Mesenchymal stem cell (in vitro differentiated cells and primary cell): ENCODE measurements at regions not wholly inside any gene's neighbourhood (a gene's known extent, or its start where the extent isn't known, plus 50 kb on each side); places are given as distances from the start of the nearest gene placed in this dataset.

Experiments
- DNase-seq: peaks from one replicate; pipeline ENCODE4 v3.0.0-alpha.2; 2013
- H2AFZ ChIP-seq: one replicate; pipeline ENCODE4 v1.6.1; 2013; ENCODE audit warnings: low read depth, mild to moderate bottlenecking, control low read depth, inconsistent platforms, low read length, moderate library complexity
- H2AK5ac ChIP-seq: 2 replicates; pipeline ENCODE4 v1.6.1; 2013; ENCODE audit warnings: low read length, moderate library complexity, mild to moderate bottlenecking, inconsistent platforms; ENCODE audit not compliant: severe bottlenecking
- H2BK120ac ChIP-seq: one replicate; pipeline ENCODE4 v1.6.1; 2013; ENCODE audit warnings: low read depth, mild to moderate bottlenecking, inconsistent platforms, low read length, moderate library complexity
- H2BK12ac ChIP-seq, 2 experiments: one replicate each; pipeline ENCODE4 v1.6.1; 2013; ENCODE audit warnings: inconsistent platforms in 2 of 2, low read length in 2 of 2, mild to moderate bottlenecking in 2 of 2, moderate library complexity in 2 of 2, control low read depth in 1 of 2
- H2BK15ac ChIP-seq: one replicate; pipeline ENCODE4 v1.6.1; 2013; ENCODE audit warnings: mild to moderate bottlenecking, low read depth, inconsistent platforms; ENCODE audit not compliant: poor library complexity, severe bottlenecking
- H2BK5ac ChIP-seq: 2 replicates; pipeline ENCODE4 v1.6.1; 2013; ENCODE audit warnings: low read depth, mild to moderate bottlenecking, low read length, control low read depth, inconsistent platforms; ENCODE audit not compliant: poor library complexity, severe bottlenecking
- H3K14ac ChIP-seq, 2 experiments: one replicate each; pipeline ENCODE4 v1.6.1; 2013; ENCODE audit warnings: inconsistent platforms in 2 of 2, low read length in 2 of 2, control low read depth in 1 of 2, mild to moderate bottlenecking in 1 of 2, moderate library complexity in 1 of 2
- H3K18ac ChIP-seq, 2 experiments: one replicate each; pipeline ENCODE4 v1.6.1; 2013; ENCODE audit warnings: inconsistent platforms in 2 of 2, low read length in 2 of 2, control low read depth in 1 of 2, low read depth in 1 of 2, mild to moderate bottlenecking in 1 of 2
- H3K23ac ChIP-seq, 2 experiments: one replicate each; pipeline ENCODE4 v1.6.1; 2013; ENCODE audit warnings: inconsistent platforms in 2 of 2, low read length in 2 of 2, mild to moderate bottlenecking in 2 of 2, moderate library complexity in 2 of 2, control low read depth in 1 of 2
- H3K27ac ChIP-seq: 2 replicates; pipeline ENCODE4 v1.5.1; 2013; ENCODE audit warnings: mild to moderate bottlenecking, moderate library complexity, low read length, control low read depth, inconsistent platforms; ENCODE audit not compliant: poor library complexity, severe bottlenecking
- H3K27me3 ChIP-seq, 2 experiments: 2 replicates each; pipeline versions ENCODE4 v1.6.1 to v1.7.0; 2013; ENCODE audit warnings: low read length in 2 of 2, mild to moderate bottlenecking in 2 of 2, moderate library complexity in 2 of 2, control low read depth in 1 of 2, inconsistent platforms in 1 of 2; ENCODE audit not compliant: control insufficient read depth in 1 of 2, insufficient read depth in 1 of 2
- H3K36me3 ChIP-seq, 2 experiments: 2 replicates each; pipeline versions ENCODE4 v1.6.1 to v1.7.0; 2013; ENCODE audit warnings: low read length in 2 of 2, control low read depth in 1 of 2, inconsistent platforms in 1 of 2, low read depth in 1 of 2, mild to moderate bottlenecking in 1 of 2; ENCODE audit not compliant: insufficient read depth in 2 of 2, control insufficient read depth in 1 of 2
- H3K4ac ChIP-seq, 2 experiments: one replicate each; pipeline ENCODE4 v1.6.1; 2013; ENCODE audit warnings: inconsistent platforms in 2 of 2, low read length in 2 of 2, mild to moderate bottlenecking in 2 of 2, moderate library complexity in 2 of 2, control low read depth in 1 of 2, low read depth in 1 of 2
- H3K4me1 ChIP-seq: 2 replicates; pipeline ENCODE4 v1.6.1; 2013; ENCODE audit warnings: low read depth, low read length, control low read depth; ENCODE audit not compliant: control insufficient read depth, insufficient read depth
- H3K4me2 ChIP-seq: 2 replicates; pipeline ENCODE4 v1.6.1; 2013; ENCODE audit warnings: low read length, mild to moderate bottlenecking, inconsistent platforms; ENCODE audit not compliant: poor library complexity, severe bottlenecking
- H3K4me3 ChIP-seq, 2 experiments: 2 replicates each; pipeline versions ENCODE4 v1.5.1 to v1.7.0; 2013; ENCODE audit warnings: low read length in 2 of 2, mild to moderate bottlenecking in 2 of 2, control low read depth in 1 of 2, low read depth in 1 of 2; ENCODE audit not compliant: insufficient read depth in 1 of 2
- H3K79me1 ChIP-seq: replicated peaks from 2 replicates; pipeline ENCODE4 v1.6.1; 2013; ENCODE audit warnings: mild to moderate bottlenecking, control low read depth, low read length, inconsistent platforms; ENCODE audit not compliant: poor library complexity, severe bottlenecking
- H3K9ac ChIP-seq: 2 replicates; pipeline ENCODE4 v1.7.0; 2013; ENCODE audit warnings: mild to moderate bottlenecking, low read length, moderate library complexity
- H3K9me3 ChIP-seq: 2 replicates; pipeline ENCODE4 v1.7.0; 2013; ENCODE audit warnings: mild to moderate bottlenecking, low read length; ENCODE audit not compliant: control insufficient read depth
- H4K8ac ChIP-seq: one replicate; pipeline ENCODE4 v1.6.1; 2013; ENCODE audit warnings: inconsistent platforms, mild to moderate bottlenecking, low read length, moderate library complexity
- H4K91ac ChIP-seq: one replicate; pipeline ENCODE4 v1.6.1; 2013; ENCODE audit warnings: mild to moderate bottlenecking, low read length, inconsistent platforms
- WGBS: methylation state at CpG from one replicate; pipeline ENCODE4 v1.1.7; 2013; ENCODE audit warnings: mixed read lengths; 5-methylcytosine and 5-hydroxymethylcytosine counted together

DNA sequence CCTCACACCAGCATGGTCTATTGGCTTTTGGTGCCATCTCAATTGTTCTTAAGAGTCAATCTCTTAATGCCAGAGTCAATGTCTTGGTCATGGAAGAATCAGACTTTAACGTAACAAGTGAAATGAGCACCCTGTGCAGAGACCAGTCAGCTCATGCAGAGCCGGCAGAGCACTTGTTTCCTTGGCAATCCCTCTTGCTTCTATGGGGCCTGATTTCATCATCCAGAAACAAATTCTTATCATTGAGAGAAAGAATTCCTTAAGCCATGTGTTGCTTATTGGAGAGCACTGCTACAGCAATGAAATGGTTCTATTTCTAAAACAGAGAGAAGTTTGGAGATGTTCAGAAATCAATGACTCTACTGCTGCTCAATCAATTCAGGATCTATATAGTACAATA, 212.8 kb downstream of the IPMK start:
- H3K9ac ChIP-seq: no peak overlapping the region
- H4K91ac ChIP-seq: no peak overlapping the region
- no peak overlapping the region for H3K4ac ChIP-seq
- H4K8ac ChIP-seq: no peak overlapping the region
- H3K9me3 ChIP-seq: no peaks in the 10 kb centered on the region
- no peak overlapping the region for H3K4me2 ChIP-seq
- no peaks in the 10 kb centered on the region for H3K79me1 ChIP-seq
- no peak overlapping the region for H2BK120ac ChIP-seq
- no peak overlapping the region for H2BK5ac ChIP-seq
- H3K4me1 ChIP-seq: no peaks in the 10 kb centered on the region
- H3K23ac ChIP-seq: no peak overlapping the region
- no peak overlapping the region for H3K27ac ChIP-seq
- no peak overlapping the region for H2BK15ac ChIP-seq
- WGBS: 100% methylated on average over 2 of the region's 2 CpGs
- no peaks in the 10 kb centered on the region for H3K36me3 ChIP-seq
- no peak overlapping the region for H2AFZ ChIP-seq
- no peak overlapping the region for H3K4me3 ChIP-seq
- no peak overlapping the region for H2BK12ac ChIP-seq
- no peak overlapping the region for H3K18ac ChIP-seq
- no peak overlapping the region for H3K14ac ChIP-seq
- no peak for DNase-seq
- peaks cover 0 to 2% of the 10 kb centered on the region in 2 experiments for H3K27me3 ChIP-seq
- no peak overlapping the region for H2AK5ac ChIP-seq

DNA sequence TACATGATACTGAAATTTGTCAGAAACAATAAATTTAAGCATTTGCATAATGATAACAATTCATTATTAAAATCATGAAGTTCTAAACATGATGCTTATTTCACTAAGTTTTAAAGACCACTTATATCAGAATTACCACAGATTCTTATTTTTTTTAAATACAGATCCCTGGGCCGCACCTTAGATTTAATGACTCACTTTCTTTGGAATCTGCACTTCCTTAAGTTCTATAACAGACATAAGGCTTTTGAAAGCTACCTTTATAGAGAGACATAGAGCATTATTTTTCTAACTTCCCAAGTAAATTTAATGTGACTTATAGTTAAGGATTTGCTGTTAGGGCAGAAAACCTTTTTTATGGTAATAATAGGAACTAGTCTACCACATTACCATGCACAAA, 214.9 kb downstream of the IPMK start:
- H2BK5ac ChIP-seq: no peak overlapping the region
- no peak overlapping the region for H3K27ac ChIP-seq
- no peaks in the 10 kb centered on the region for H3K9me3 ChIP-seq
- no peak overlapping the region for H3K14ac ChIP-seq
- H2BK15ac ChIP-seq: no peak overlapping the region
- H3K9ac ChIP-seq: no peak overlapping the region
- no peak overlapping the region for H4K8ac ChIP-seq
- no peak overlapping the region for H2AK5ac ChIP-seq
- H3K23ac ChIP-seq: no peak overlapping the region
- H3K36me3 ChIP-seq: no peaks in the 10 kb centered on the region
- no peaks in the 10 kb centered on the region for H3K27me3 ChIP-seq
- H3K4ac ChIP-seq: no peak overlapping the region
- no peak overlapping the region for H2BK12ac ChIP-seq
- H3K79me1 ChIP-seq: no peaks in the 10 kb centered on the region
- 80% methylated on average over 1 of the region's 1 CpG for WGBS
- H2BK120ac ChIP-seq: no peak overlapping the region
- no peak overlapping the region for H3K4me3 ChIP-seq
- H2AFZ ChIP-seq: no peak overlapping the region
- H3K4me2 ChIP-seq: no peak overlapping the region
- no peaks in the 10 kb centered on the region for H3K4me1 ChIP-seq
- no peak for DNase-seq
- no peak overlapping the region for H3K18ac ChIP-seq
- H4K91ac ChIP-seq: no peak overlapping the region

DNA sequence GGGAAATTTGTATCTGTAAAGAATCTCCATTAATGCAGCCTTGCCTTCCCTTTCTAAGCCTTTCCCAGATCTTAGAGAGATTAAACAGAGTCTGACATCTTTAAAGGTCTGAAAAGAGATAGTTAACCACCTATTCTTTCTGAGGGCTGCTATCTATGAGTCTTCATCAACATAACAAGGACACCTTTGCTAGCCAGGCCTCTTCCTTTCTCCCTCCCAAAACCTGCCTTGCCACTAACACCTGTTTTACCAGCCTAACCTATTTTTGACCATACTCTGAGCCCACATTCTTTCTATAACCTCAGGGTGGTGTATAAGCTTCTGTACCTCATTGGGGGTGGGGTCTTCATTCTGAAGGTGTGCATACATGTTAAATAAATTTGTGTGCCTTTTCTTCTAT, 217.1 kb downstream of the IPMK start:
- H3K4ac ChIP-seq: no peak overlapping the region
- no peak overlapping the region for H4K91ac ChIP-seq
- no peak overlapping the region for H2BK15ac ChIP-seq
- no peak for DNase-seq
- H3K18ac ChIP-seq: no peak overlapping the region
- no peak overlapping the region for H3K4me3 ChIP-seq
- H2BK5ac ChIP-seq: no peak overlapping the region
- no peak overlapping the region for H3K9ac ChIP-seq
- H2BK12ac ChIP-seq: no peak overlapping the region
- H3K23ac ChIP-seq: no peak overlapping the region
- H3K9me3 ChIP-seq: no peaks in the 10 kb centered on the region
- no peak overlapping the region for H4K8ac ChIP-seq
- H3K27ac ChIP-seq: no peak overlapping the region
- H3K79me1 ChIP-seq: no peaks in the 10 kb centered on the region
- no peaks in the 10 kb centered on the region for H3K4me1 ChIP-seq
- no peak overlapping the region for H3K14ac ChIP-seq
- no peak overlapping the region for H2AFZ ChIP-seq
- no peaks in the 10 kb centered on the region for H3K36me3 ChIP-seq
- no peak overlapping the region for H2BK120ac ChIP-seq
- no peak overlapping the region for H2AK5ac ChIP-seq
- H3K27me3 ChIP-seq: no peaks in the 10 kb centered on the region
- H3K4me2 ChIP-seq: no peak overlapping the region

DNA sequence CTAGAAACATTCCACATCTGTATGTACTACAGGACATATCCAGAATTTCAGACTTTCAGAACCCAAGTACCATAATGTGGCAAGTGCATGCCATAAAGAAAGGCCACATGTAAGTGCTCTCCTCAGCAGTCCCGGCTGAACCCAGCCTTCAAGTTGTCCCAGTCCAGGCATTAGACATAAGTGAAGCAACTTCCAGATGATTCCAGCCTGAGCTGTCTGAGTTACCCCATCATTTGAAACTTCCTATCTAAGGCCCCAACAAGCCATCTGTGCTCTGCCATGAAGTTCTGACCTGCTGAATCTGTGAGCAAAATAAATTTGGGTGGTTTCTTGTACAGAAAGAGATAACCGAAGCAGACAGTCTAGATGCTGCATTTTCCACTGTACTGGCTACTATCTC, 218.8 kb downstream of the IPMK start:
- no peak overlapping the region for H3K4me2 ChIP-seq
- DNase-seq: no peak
- H2BK5ac ChIP-seq: no peak overlapping the region
- H2BK15ac ChIP-seq: no peak overlapping the region
- H3K4me1 ChIP-seq: no peaks in the 10 kb centered on the region
- H3K27ac ChIP-seq: no peak overlapping the region
- no peak overlapping the region for H3K23ac ChIP-seq
- no peak overlapping the region for H2AK5ac ChIP-seq
- H3K36me3 ChIP-seq: no peaks in the 10 kb centered on the region
- no peak overlapping the region for H2AFZ ChIP-seq
- H4K91ac ChIP-seq: no peak overlapping the region
- no peaks in the 10 kb centered on the region for H3K9me3 ChIP-seq
- H3K4ac ChIP-seq: no peak overlapping the region
- H3K4me3 ChIP-seq: no peak overlapping the region
- H3K27me3 ChIP-seq: no peaks in the 10 kb centered on the region
- no peak overlapping the region for H2BK12ac ChIP-seq
- no peak overlapping the region for H3K18ac ChIP-seq
- H3K79me1 ChIP-seq: no peaks in the 10 kb centered on the region
- WGBS: 79% methylated on average over 1 of the region's 2 CpGs
- H3K9ac ChIP-seq: no peak overlapping the region
- no peak overlapping the region for H4K8ac ChIP-seq
- no peak overlapping the region for H2BK120ac ChIP-seq
- H3K14ac ChIP-seq: no peak overlapping the region
